ENCODE measurements at regions not wholly inside any gene's neighbourhood (a gene's known extent, or its start where the extent isn't known, plus 50 kb on each side); places are given as distances from the start of the nearest gene placed in this dataset.

DNA sequence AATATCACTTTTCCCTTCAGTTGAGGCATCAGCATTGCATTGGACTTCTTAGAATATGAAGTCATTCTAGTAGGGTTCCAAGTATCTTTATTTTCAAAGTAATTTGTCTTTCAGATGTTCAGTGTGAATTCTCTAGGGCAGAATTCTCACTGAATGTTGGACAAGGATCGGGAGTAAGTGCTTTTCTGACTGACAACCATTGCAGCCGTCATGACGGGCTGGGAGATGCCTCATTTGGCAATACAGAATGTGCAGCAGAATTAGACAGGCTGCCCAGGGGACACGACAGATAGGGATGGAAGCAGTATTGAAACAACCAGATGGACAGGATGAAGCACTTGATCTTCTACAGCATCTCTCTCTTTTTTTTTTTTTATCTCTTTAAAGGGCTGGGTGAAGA is 129.0 kb downstream of the ICE1 start:
- TF ChIP-seq, protein P1, sequence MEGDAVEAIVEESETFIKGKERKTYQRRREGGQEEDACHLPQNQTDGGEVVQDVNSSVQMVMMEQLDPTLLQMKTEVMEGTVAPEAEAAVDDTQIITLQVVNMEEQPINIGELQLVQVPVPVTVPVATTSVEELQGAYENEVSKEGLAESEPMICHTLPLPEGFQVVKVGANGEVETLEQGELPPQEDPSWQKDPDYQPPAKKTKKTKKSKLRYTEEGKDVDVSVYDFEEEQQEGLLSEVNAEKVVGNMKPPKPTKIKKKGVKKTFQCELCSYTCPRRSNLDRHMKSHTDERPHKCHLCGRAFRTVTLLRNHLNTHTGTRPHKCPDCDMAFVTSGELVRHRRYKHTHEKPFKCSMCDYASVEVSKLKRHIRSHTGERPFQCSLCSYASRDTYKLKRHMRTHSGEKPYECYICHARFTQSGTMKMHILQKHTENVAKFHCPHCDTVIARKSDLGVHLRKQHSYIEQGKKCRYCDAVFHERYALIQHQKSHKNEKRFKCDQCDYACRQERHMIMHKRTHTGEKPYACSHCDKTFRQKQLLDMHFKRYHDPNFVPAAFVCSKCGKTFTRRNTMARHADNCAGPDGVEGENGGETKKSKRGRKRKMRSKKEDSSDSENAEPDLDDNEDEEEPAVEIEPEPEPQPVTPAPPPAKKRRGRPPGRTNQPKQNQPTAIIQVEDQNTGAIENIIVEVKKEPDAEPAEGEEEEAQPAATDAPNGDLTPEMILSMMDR (IDR thresholded peaks at IDR 0.05; ENCODE audit: insufficient read depth, low read depth, low read length): no peak
- no peak for DNase-seq (ENCODE audit: low read depth)

DNA sequence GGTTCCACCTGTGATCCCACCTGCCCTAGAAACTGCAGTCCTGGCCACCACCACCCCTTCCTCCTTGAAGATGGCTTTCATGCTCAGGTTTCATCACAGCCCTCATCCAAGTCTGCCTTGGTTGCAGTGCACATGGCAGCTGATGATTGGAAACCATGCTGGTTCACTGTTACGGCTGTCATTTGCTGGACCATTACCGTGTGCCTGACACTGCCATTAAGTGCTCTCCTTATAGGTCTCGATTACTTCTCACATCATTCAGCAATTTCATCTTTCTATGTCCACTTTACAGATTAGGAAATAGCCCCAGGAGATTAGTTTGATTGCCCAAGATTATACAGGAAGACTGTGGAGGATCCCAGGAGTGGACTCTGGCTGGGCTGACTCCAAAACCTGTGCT is 123.9 kb downstream of the ICE1 start:
- DNase-seq (ENCODE audit: low read depth): no peak
- TF ChIP-seq, protein P1 (IDR thresholded peaks at IDR 0.05; ENCODE audit: insufficient read depth, low read depth, low read length): no peak
- H3K4me3 ChIP-seq (ENCODE audit: low read depth, low read length): no peak overlapping the region

More for the DNA sequence above, 129.0 kb downstream of the ICE1 start:
- no peak overlapping the region for H3K4me3 ChIP-seq (ENCODE audit: low read depth, low read length)

DNA sequence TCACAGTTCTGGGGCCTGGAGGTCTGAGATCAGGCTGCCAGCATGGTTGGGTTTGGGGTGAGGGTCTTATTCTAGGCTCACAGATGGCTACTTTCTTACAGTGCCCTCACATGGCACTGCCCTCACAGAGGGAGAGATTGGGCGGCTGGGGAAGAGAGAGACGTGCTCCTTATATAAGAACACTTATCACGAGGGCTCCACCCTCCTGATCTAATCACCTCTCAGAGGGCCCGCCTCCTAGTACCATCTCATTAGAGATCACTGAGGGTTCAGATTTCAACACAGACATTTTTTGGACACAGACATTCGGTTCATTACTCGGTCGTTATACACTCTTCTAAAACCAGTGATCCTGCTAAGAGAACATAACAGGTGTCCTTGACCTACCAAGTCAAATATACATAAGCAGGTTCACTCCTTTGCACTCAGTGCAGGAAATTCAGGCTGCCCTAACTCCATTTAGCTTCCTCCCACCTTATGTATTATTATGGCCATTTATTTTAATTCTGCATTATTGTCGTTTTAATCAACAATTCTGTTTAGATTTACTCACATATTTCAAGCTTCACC is 121.7 kb downstream of the ICE1 start:
- TF ChIP-seq, protein P1 (IDR thresholded peaks at IDR 0.05; ENCODE audit: insufficient read depth, low read depth, low read length): no peak
- no peak for DNase-seq (ENCODE audit: low read depth)
- no peak overlapping the region for H3K4me3 ChIP-seq (ENCODE audit: low read depth, low read length)

DNA sequence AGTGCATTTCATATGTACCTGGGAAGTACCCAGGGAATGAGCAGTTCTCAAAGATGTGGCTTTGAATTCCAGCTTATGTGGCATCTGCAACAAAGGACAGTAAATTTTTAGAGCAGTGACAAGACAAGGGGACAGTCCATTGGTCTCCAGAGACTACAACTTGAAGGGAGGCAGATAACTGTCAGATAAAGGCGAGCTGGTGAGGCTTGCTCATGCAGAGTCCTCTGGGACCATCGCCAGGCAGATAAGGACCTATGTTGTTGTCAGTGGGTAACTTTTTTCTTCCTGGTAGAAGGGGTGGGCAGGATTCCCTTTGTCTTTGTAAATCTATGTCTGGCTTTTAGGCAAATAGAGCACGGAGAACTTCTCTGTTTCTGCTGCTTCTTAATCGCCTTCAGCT is 120.2 kb downstream of the ICE1 start:
- no peak overlapping the region for H3K4me3 ChIP-seq (ENCODE audit: low read depth, low read length)
- TF ChIP-seq, protein P1 (IDR thresholded peaks at IDR 0.05; ENCODE audit: insufficient read depth, low read depth, low read length): no peak

DNA sequence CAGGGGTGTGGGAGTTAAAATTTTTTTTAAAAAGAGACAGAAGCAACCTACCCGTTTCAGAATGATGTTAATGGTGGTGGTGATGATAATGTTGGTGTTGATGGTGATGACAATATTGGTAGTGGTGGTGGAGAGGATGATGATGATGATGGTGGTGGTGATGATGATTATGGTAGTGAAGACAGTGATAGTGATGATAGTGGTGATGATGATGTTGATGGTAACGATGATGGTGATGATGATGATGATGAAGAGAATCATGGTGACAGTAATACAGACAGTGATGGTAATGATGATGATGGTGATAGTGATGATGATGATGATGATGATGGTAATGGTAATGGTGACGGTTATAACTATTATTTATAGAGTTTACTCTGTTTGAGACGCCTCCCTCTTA is 117.6 kb downstream of the ICE1 start:
- DNase-seq (ENCODE audit: low read depth): no peak
- H3K4me3 ChIP-seq (ENCODE audit: low read depth, low read length): no peak overlapping the region
- TF ChIP-seq, protein P1 (IDR thresholded peaks at IDR 0.05; ENCODE audit: insufficient read depth, low read depth, low read length): no peak

More for the DNA sequence above, 120.2 kb downstream of the ICE1 start:
- no peak for DNase-seq (ENCODE audit: low read depth)

All from fibroblast of villous mesenchyme (primary cell).